Neuronal stem cell (in vitro differentiated cells): ENCODE measurements at regions not wholly inside any gene's neighbourhood (a gene's known extent, or its start where the extent isn't known, plus 50 kb on each side); places are given as distances from the start of the nearest gene placed in this dataset.

Experiments used
- DNase-seq: peaks from one replicate; pipeline ENCODE4 v3.0.0-alpha.2; 2013; ENCODE audit warnings: low spot score
- H2AFZ ChIP-seq: one replicate; pipeline ENCODE4 v1.6.1; 2013; ENCODE audit warnings: mild to moderate bottlenecking, low read length, inconsistent platforms
- H2AK5ac ChIP-seq: 2 replicates; pipeline ENCODE4 v1.6.1; 2013; ENCODE audit warnings: low read depth, mild to moderate bottlenecking, inconsistent platforms, low read length, moderate library complexity, mixed read lengths
- H2BK120ac ChIP-seq: 2 replicates; pipeline ENCODE4 v1.6.1; 2013; ENCODE audit warnings: low read depth, mild to moderate bottlenecking, inconsistent platforms, low read length, moderate library complexity, mixed read lengths
- H2BK12ac ChIP-seq: one replicate; pipeline ENCODE4 v1.6.1; 2013; ENCODE audit warnings: low read length, inconsistent platforms
- H2BK15ac ChIP-seq: 2 replicates; pipeline ENCODE4 v1.6.1; 2013; ENCODE audit warnings: mild to moderate bottlenecking, low read length, inconsistent platforms, mixed read lengths
- H2BK5ac ChIP-seq: one replicate; pipeline ENCODE4 v1.6.1; 2013; ENCODE audit warnings: inconsistent platforms, mild to moderate bottlenecking, low read length, moderate library complexity
- H3K14ac ChIP-seq: one replicate; pipeline ENCODE4 v1.6.1; 2013; ENCODE audit warnings: low read length, inconsistent platforms
- H3K18ac ChIP-seq: 2 replicates; pipeline ENCODE4 v1.6.1; 2013; ENCODE audit warnings: low read length, inconsistent platforms
- H3K23ac ChIP-seq: 2 replicates; pipeline ENCODE4 v1.6.1; 2013; ENCODE audit warnings: low read depth, mild to moderate bottlenecking, mixed read lengths, low read length, inconsistent platforms; ENCODE audit not compliant: poor library complexity
- H3K27ac ChIP-seq: replicated peaks from 3 replicates; pipeline ENCODE4 v1.5.1; 2013; ENCODE audit warnings: low read length, inconsistent platforms
- H3K27me3 ChIP-seq, 3 experiments: 2 replicates each; pipeline ENCODE4 v1.6.1; 2013; ENCODE audit warnings: low read length in 3 of 3, mild to moderate bottlenecking in 2 of 3, inconsistent platforms in 1 of 3, low read depth in 1 of 3, mixed read lengths in 1 of 3, moderate library complexity in 1 of 3; ENCODE audit not compliant: control insufficient read depth in 3 of 3, insufficient read depth in 3 of 3
- H3K36me3 ChIP-seq, 2 donors: replicated peaks in 1 of 2; 2 replicates each; pipeline ENCODE4 v1.6.1; 2013; ENCODE audit warnings: low read length in 2 of 2; ENCODE audit not compliant: control insufficient read depth in 2 of 2, insufficient read depth in 2 of 2
- H3K4ac ChIP-seq: 2 replicates; pipeline ENCODE4 v1.6.1; 2013; ENCODE audit warnings: inconsistent platforms, mild to moderate bottlenecking, low read length, moderate library complexity
- H3K4me1 ChIP-seq, 2 donors: 1 replicate in 1 of 2; 2 replicates in 1 of 2; pipeline ENCODE4 v1.6.1; 2013; ENCODE audit warnings: low read length in 2 of 2, low read depth in 1 of 2; ENCODE audit not compliant: control insufficient read depth in 2 of 2, insufficient read depth in 1 of 2
- H3K4me2 ChIP-seq: one replicate; pipeline ENCODE4 v1.6.1; 2013; ENCODE audit warnings: mild to moderate bottlenecking, low read length, inconsistent platforms; ENCODE audit not compliant: insufficient read depth, poor library complexity, severe bottlenecking
- H3K4me3 ChIP-seq, 2 donors: 2 replicates each; pipeline ENCODE4 v1.5.1; 2013; ENCODE audit warnings: low read length in 2 of 2, mild to moderate bottlenecking in 2 of 2, inconsistent platforms in 1 of 2, moderate library complexity in 1 of 2
- H3K79me1 ChIP-seq: one replicate; pipeline ENCODE4 v1.6.1; 2013; ENCODE audit warnings: low read depth, mild to moderate bottlenecking, inconsistent platforms, low read length, moderate library complexity
- H3K9ac ChIP-seq: one replicate; pipeline ENCODE4 v1.6.1; 2013; ENCODE audit warnings: mild to moderate bottlenecking, low read depth, low read length, inconsistent platforms; ENCODE audit not compliant: poor library complexity
- H3K9me3 ChIP-seq, 2 donors: replicated peaks in 1 of 2; 2 replicates each; pipeline versions ENCODE3 to v1.6.1; 2013; ENCODE audit warnings: low read length in 2 of 2, mild to moderate bottlenecking in 2 of 2, inconsistent platforms in 1 of 2, low read depth in 1 of 2, mixed read lengths in 1 of 2, moderate library complexity in 1 of 2; ENCODE audit not compliant: control insufficient read depth in 2 of 2, insufficient read depth in 1 of 2
- H4K8ac ChIP-seq: one replicate; pipeline ENCODE4 v1.6.1; 2013; ENCODE audit warnings: low read depth, mild to moderate bottlenecking, inconsistent platforms, low read length, moderate library complexity
- H4K91ac ChIP-seq: one replicate; pipeline ENCODE4 v1.6.1; 2013; ENCODE audit warnings: low read length, low read depth, mild to moderate bottlenecking, inconsistent platforms; ENCODE audit not compliant: poor library complexity
- WGBS, 2 donors: extraction: QIAGEN DNeasy Blood & Tissue Kit; methylation state at CpG; one replicate each; pipeline ENCODE4 v1.1.7; 2013; ENCODE audit warnings: missing lambda C conversion rate in 2 of 2, mixed read lengths in 1 of 2; ENCODE audit not compliant: insufficient read length in 2 of 2, insufficient replicate concordance in 1 of 2; ENCODE audit errors: extremely low coverage in 2 of 2; 5-methylcytosine and 5-hydroxymethylcytosine counted together

DNA sequence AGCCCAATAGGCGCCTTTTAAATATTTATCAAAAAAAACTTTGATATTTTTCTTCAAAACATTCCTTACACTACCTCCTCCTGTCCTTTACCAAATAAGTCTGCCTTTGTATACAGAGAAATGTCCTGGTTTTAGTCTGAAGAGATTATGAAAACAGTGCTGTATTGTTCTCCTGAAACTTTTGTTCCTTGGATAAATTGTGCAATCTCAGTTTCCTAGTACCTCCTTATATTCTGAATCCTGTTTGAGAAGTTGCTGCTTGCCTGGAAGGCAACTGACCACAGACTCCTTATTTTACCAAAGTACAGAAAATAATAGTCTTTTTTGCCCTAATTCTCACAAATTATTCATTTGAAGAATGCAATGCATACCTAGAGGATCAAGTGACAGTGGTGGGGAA is 349.5 kb downstream of the EPHA7 start:
- no peak overlapping the region for H3K4me3 ChIP-seq
- WGBS, 2 donors, result no CpG with 5 or more reads among the region's 1 CpG
- DNase-seq, result no peak

GRCh38 chr6:93059911-93060310 is 359.4 kb downstream of the EPHA7 start:
- no peak overlapping the region for H3K4me3 ChIP-seq
- H2BK120ac ChIP-seq, result no peak overlapping the region
- no CpG with 5 or more reads among the region's 3 CpGs for WGBS, 2 donors
- H3K27ac ChIP-seq, result no peak overlapping the region
- H2AK5ac ChIP-seq, result no peak overlapping the region
- no peak overlapping the region for H2BK12ac ChIP-seq
- H3K4ac ChIP-seq, result no peak overlapping the region
- H3K36me3 ChIP-seq, result no peaks in the 10 kb centered on the region
- no peak overlapping the region for H3K23ac ChIP-seq
- H3K79me1 ChIP-seq, result no peaks in the 10 kb centered on the region
- no peak overlapping the region for H2AFZ ChIP-seq
- no peak overlapping the region for H4K91ac ChIP-seq
- H3K9me3 ChIP-seq, result no peaks in the 10 kb centered on the region
- no peaks in the 10 kb centered on the region for H3K27me3 ChIP-seq
- no peaks in the 10 kb centered on the region for H3K4me1 ChIP-seq
- no peak for DNase-seq
- H3K9ac ChIP-seq, result no peak overlapping the region
- no peak overlapping the region for H3K14ac ChIP-seq
- no peak overlapping the region for H3K4me2 ChIP-seq
- H3K18ac ChIP-seq, result no peak overlapping the region
- no peak overlapping the region for H4K8ac ChIP-seq
- no peak overlapping the region for H2BK15ac ChIP-seq
- H2BK5ac ChIP-seq, result no peak overlapping the region

More for the DNA sequence above, 349.5 kb downstream of the EPHA7 start:
- H3K23ac ChIP-seq, result no peak overlapping the region
- no peak overlapping the region for H4K91ac ChIP-seq
- H4K8ac ChIP-seq, result no peak overlapping the region
- no peaks in the 10 kb centered on the region for H3K9me3 ChIP-seq
- no peak overlapping the region for H2BK5ac ChIP-seq
- H3K27ac ChIP-seq, result no peak overlapping the region
- H2BK12ac ChIP-seq, result no peak overlapping the region
- H3K14ac ChIP-seq, result no peak overlapping the region
- no peaks in the 10 kb centered on the region for H3K36me3 ChIP-seq
- no peak overlapping the region for H2AK5ac ChIP-seq
- H3K18ac ChIP-seq, result no peak overlapping the region
- H3K9ac ChIP-seq, result no peak overlapping the region
- no peak overlapping the region for H2BK120ac ChIP-seq
- H3K27me3 ChIP-seq, result no peaks in the 10 kb centered on the region
- H3K4ac ChIP-seq, result no peak overlapping the region
- H3K4me2 ChIP-seq, result no peak overlapping the region
- no peaks in the 10 kb centered on the region for H3K79me1 ChIP-seq
- H2AFZ ChIP-seq, result no peak overlapping the region
- H2BK15ac ChIP-seq, result no peak overlapping the region
- H3K4me1 ChIP-seq, result no peaks in the 10 kb centered on the region

DNA sequence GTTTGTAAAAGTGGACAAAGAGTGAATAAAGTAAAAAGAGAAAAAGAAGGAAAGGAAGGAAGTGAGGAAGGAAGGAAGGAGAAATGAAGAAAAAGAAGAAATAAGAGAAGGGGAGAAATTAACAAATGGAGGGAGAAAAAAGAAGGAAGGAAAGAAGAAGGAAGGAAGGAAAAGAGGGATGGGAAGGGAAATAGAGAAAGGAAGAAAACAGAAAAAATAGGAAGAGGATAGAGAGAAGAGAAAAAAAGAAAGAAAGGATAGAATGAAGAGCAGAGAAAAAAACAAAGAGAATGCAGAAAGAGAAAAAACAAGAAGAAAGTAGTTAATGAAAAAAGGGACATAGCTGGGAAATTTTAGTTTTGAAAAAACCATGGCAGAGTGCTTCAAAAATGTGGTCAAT is 361.8 kb downstream of the EPHA7 start:
- DNase-seq, result no peak
- Histone ChIP-seq H3K4me2 (no peak overlapping the region), H2AFZ (no peak overlapping the region), H3K27me3 (no peaks in the 10 kb centered on the region), H3K14ac (no peak overlapping the region), H3K4me3 (no peak overlapping the region), H3K4me1 (no peaks in the 10 kb centered on the region), H3K23ac (no peak overlapping the region), H2BK15ac (no peak overlapping the region), H2BK5ac (no peak overlapping the region), H4K91ac (no peak overlapping the region), H2AK5ac (no peak overlapping the region), H3K4ac (no peak overlapping the region), H3K9ac (no peak overlapping the region), H2BK120ac (no peak overlapping the region), H3K27ac (no peak overlapping the region), H3K9me3 (no peaks in the 10 kb centered on the region), H3K79me1 (no peaks in the 10 kb centered on the region), H3K36me3 (no peaks in the 10 kb centered on the region), H3K18ac (no peak overlapping the region), H2BK12ac (no peak overlapping the region), H4K8ac (no peak overlapping the region)

GRCh38 chr6:93048381-93048780 is 371.0 kb downstream of the EPHA7 start:
- Histone ChIP-seq H2BK5ac (no peak overlapping the region), H3K27ac (no peak overlapping the region), H2AFZ (no peak overlapping the region), H3K79me1 (no peaks in the 10 kb centered on the region), H4K8ac (no peak overlapping the region), H2BK120ac (no peak overlapping the region), H3K36me3 (no peaks in the 10 kb centered on the region), H3K14ac (no peak overlapping the region), H2AK5ac (no peak overlapping the region), H3K23ac (no peak overlapping the region), H2BK15ac (no peak overlapping the region), H3K9me3 (no peaks in the 10 kb centered on the region), H3K18ac (no peak overlapping the region), H3K4me3 (no peak overlapping the region), H3K4me2 (no peak overlapping the region), H3K4me1 (peaks cover 0 to 2% of the 10 kb centered on the region in 2 donors), H3K4ac (no peak overlapping the region), H3K27me3 (no peaks in the 10 kb centered on the region), H2BK12ac (no peak overlapping the region), H4K91ac (no peak overlapping the region), H3K9ac (no peak overlapping the region)
- DNase-seq, result no peak
